Endothelial cell of umbilical vein (primary cell): ENCODE measurements at regions not wholly inside any gene's neighbourhood (a gene's known extent, or its start where the extent isn't known, plus 50 kb on each side); places are given as distances from the start of the nearest gene placed in this dataset.
"Not testable (repeated sequence)": the region's sequence is repeated elsewhere in the genome, so short reads cannot be mapped to it uniquely, and the experiment has no call there.

ENCODE experiments used
- BruUV-seq: library from RNA; stranded (reverse); fragments of 400-500 nt; replicated peaks from 2 replicates; lab custom pipeline; 2021; lab: Mats Ljungman, UMichigan
- CTCF ChIA-PET: fragments of 300-600, 350-600 bp; sonication (Branson Sonifier 250); formaldehyde crosslinking; loops from one replicate; lab custom pipeline; 2021; ENCODE audit warnings: antibody characterized with exemption, inconsistent platforms; lab: Charles Lee
- POLR2A ChIA-PET: fragments of 300-600, 350-600 bp; sonication (Branson Sonifier 250); formaldehyde crosslinking; loops from one replicate; lab custom pipeline; 2021; ENCODE audit warnings: antibody characterized with exemption, inconsistent platforms; lab: Charles Lee
- DNase-seq: peaks from one replicate; pipeline ENCODE4 v3.0.0-alpha.2; 2011; ENCODE audit warnings: low read depth, low spot score
- FAIRE-seq: peaks from 2 replicates; lab custom pipeline; 2011; peaks lifted over from hg19 to GRCh38; lab: Jason Lieb, UNC
- H2AFZ ChIP-seq: 2 replicates; pipeline ENCODE4 v1.6.0; 2012; ENCODE audit warnings: low read depth, low read length, control low read depth, inconsistent platforms
- H3K27ac ChIP-seq: 2 replicates; pipeline ENCODE4 v1.5.1; 2011; ENCODE audit warnings: low read depth, mild to moderate bottlenecking, control low read depth, low read length, moderate library complexity; ENCODE audit not compliant: insufficient read depth
- H3K27me3 ChIP-seq, 2 experiments: 2 replicates each; pipeline versions ENCODE4 v1.6.0 to v1.6.1; 2011; ENCODE audit warnings: low read length in 2 of 2, mixed read lengths in 1 of 2; ENCODE audit not compliant: control insufficient read depth in 2 of 2, insufficient read depth in 2 of 2
- H3K36me3 ChIP-seq, 2 experiments: 2 replicates in 1 of 2; 3 replicates in 1 of 2; pipeline ENCODE4 v1.5.1; 2011; ENCODE audit warnings: low read length in 2 of 2, mild to moderate bottlenecking in 1 of 2, moderate library complexity in 1 of 2; ENCODE audit not compliant: control insufficient read depth in 2 of 2, insufficient read depth in 2 of 2; ENCODE audit errors: extremely low read depth in 1 of 2
- H3K4me1 ChIP-seq: 3 replicates; pipeline ENCODE4 v1.5.1; 2011; ENCODE audit warnings: mild to moderate bottlenecking, low read length; ENCODE audit not compliant: control insufficient read depth, insufficient read depth; ENCODE audit errors: extremely low read depth
- H3K4me2 ChIP-seq: 2 replicates; pipeline ENCODE4 v1.6.1; 2011; ENCODE audit warnings: low read length, control low read depth, mixed read lengths; ENCODE audit not compliant: insufficient read depth
- H3K4me3 ChIP-seq, 3 experiments: fragments of 200-600 bp in 1 of 3; sonication (generic), shearing (Covaris generic) in 1 of 3; replicated peaks in 1 of 3; 2 replicates each; pipeline ENCODE4 v1.5.1; 2011 to 2016; ENCODE audit warnings: control low read depth in 3 of 3, low read length in 3 of 3, mild to moderate bottlenecking in 2 of 3, inconsistent platforms in 1 of 3, low read depth in 1 of 3, moderate library complexity in 1 of 3; ENCODE audit not compliant: insufficient read depth in 1 of 3
- H3K79me2 ChIP-seq: 2 replicates; pipeline ENCODE4 v1.6.0; 2012; ENCODE audit warnings: low read length, inconsistent platforms; ENCODE audit not compliant: control insufficient read depth, insufficient read depth
- H3K9ac ChIP-seq: replicated peaks from 2 replicates; pipeline ENCODE3; 2011; ENCODE audit warnings: low read length, control low read depth; ENCODE audit not compliant: insufficient read depth; ENCODE audit errors: extremely low read depth
- H3K9me1 ChIP-seq: replicated peaks from 3 replicates; pipeline ENCODE4 v1.6.0; 2011; ENCODE audit warnings: mild to moderate bottlenecking, low read length; ENCODE audit not compliant: control insufficient read depth, insufficient read depth; ENCODE audit errors: extremely low read depth
- H3K9me3 ChIP-seq: replicated peaks from 2 replicates; pipeline ENCODE4 v1.5.1; 2012; ENCODE audit warnings: low read length, inconsistent platforms; ENCODE audit not compliant: control insufficient read depth, insufficient read depth
- H4K20me1 ChIP-seq: replicated peaks from 2 replicates; pipeline ENCODE3; 2011; ENCODE audit warnings: mild to moderate bottlenecking, low read length; ENCODE audit not compliant: control insufficient read depth, insufficient read depth; ENCODE audit errors: extremely low read depth
- dilution Hi-C: fragments of 300-500 bp; cut with MboI; formaldehyde crosslinking; loops from one replicate; pipeline ENCODE4 v1.15.0; 2019; ENCODE audit warnings: low sequenced_read_pairs; ENCODE audit not compliant: extremely low pct_ligation_motif_present
- intact Hi-C: fragments of 100-400 bp; cut with micrococcal nuclease; formaldehyde crosslinking; loops from one replicate; pipeline ENCODE4 v1.10.0; 2022

DNA sequence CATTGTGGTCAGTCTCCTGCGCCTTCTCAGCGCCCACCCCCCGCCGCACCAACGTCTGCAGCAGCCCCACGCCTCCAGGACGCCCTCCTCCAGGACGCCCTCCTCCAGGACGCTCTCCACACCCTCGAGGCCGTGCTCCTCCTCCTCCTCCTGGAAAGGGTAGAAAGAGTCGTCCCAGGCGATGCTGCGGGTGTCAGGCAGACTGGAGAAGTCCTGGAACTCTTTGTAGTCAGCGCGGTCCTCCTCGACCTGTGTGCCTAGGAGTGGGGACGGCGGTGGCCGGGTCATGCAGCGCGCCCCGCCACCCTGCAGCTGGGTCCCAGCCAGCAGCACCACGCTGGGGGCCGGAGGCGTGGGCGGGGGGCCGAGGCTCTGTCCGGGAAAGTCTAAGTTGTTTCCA, 58.7 kb upstream of the OR4C13 start:
- dilution Hi-C loops, H3K79me2 ChIP-seq, H3K4me3 ChIP-seq, H3K27ac ChIP-seq, intact Hi-C loops, DNase-seq, H3K9ac ChIP-seq, FAIRE-seq, H3K9me1 ChIP-seq, H3K27me3 ChIP-seq, H4K20me1 ChIP-seq, H3K4me2 ChIP-seq, H3K36me3 ChIP-seq, H2AFZ ChIP-seq, CTCF ChIA-PET, H3K4me1 ChIP-seq, POLR2A ChIA-PET, H3K9me3 ChIP-seq, BruUV-seq: not testable (repeated sequence)
